Astrocyte (in vitro differentiated cells and primary cell): ENCODE measurements at regions not wholly inside any gene's neighbourhood (a gene's known extent, or its start where the extent isn't known, plus 50 kb on each side); places are given as distances from the start of the nearest gene placed in this dataset.

Source experiments
- DNase-seq: peaks from one replicate; pipeline ENCODE4 v3.0.0-alpha.2; 2010; ENCODE audit warnings: low read depth
- FAIRE-seq: peaks from 2 replicates; lab custom pipeline; 2011; peaks lifted over from hg19 to GRCh38; lab: Jason Lieb, UNC
- H2AFZ ChIP-seq: 2 replicates; pipeline ENCODE4 v1.6.0; 2012; ENCODE audit warnings: low read depth, low read length, inconsistent platforms
- H3K27ac ChIP-seq: 2 replicates; pipeline ENCODE4 v1.5.1; 2011; ENCODE audit warnings: low read depth, low read length, inconsistent platforms
- H3K27me3 ChIP-seq: 2 replicates; pipeline ENCODE4 v1.6.0; 2011; ENCODE audit warnings: low read length, inconsistent platforms; ENCODE audit not compliant: insufficient read depth
- H3K36me3 ChIP-seq: 2 replicates; pipeline ENCODE4 v1.5.1; 2011; ENCODE audit warnings: low read length, inconsistent platforms; ENCODE audit not compliant: insufficient read depth
- H3K4me1 ChIP-seq: 2 replicates; pipeline ENCODE4 v1.5.1; 2011; ENCODE audit warnings: low read length, inconsistent platforms; ENCODE audit not compliant: insufficient read depth
- H3K4me2 ChIP-seq: 2 replicates; pipeline ENCODE4 v1.6.0; 2012; ENCODE audit warnings: low read length, inconsistent platforms
- H3K4me3 ChIP-seq: 2 replicates; pipeline ENCODE4 v1.5.1; 2011; ENCODE audit warnings: low read depth, mild to moderate bottlenecking, low read length, inconsistent platforms; ENCODE audit not compliant: insufficient read depth
- H3K79me2 ChIP-seq: 2 replicates; pipeline ENCODE4 v1.6.0; 2012; ENCODE audit warnings: mild to moderate bottlenecking, low read length, inconsistent platforms; ENCODE audit not compliant: insufficient read depth
- H3K9ac ChIP-seq: 2 replicates; pipeline ENCODE4 v1.6.0; 2012; ENCODE audit warnings: mild to moderate bottlenecking, low read length, inconsistent platforms
- H3K9me3 ChIP-seq: 2 replicates; pipeline ENCODE4 v1.5.1; 2012; ENCODE audit warnings: low read depth, mild to moderate bottlenecking, low read length, inconsistent platforms; ENCODE audit not compliant: insufficient read depth
- H4K20me1 ChIP-seq: 2 replicates; pipeline ENCODE4 v1.6.0; 2012; ENCODE audit warnings: low read length, inconsistent platforms; ENCODE audit not compliant: insufficient read depth
- H3K27ac Mint-ChIP-seq: one replicate; pipeline ENCODE4 v1.8.0; 2021; ENCODE audit warnings: mild to moderate bottlenecking, mixed read lengths; ENCODE audit not compliant: unreplicated experiment
- H3K27me3 Mint-ChIP-seq: one replicate; pipeline ENCODE4 v1.8.0; 2021; ENCODE audit warnings: low read depth, mixed read lengths; ENCODE audit not compliant: unreplicated experiment
- H3K36me3 Mint-ChIP-seq: one replicate; pipeline ENCODE4 v1.8.0; 2021; ENCODE audit warnings: low read depth, mixed read lengths; ENCODE audit not compliant: unreplicated experiment
- H3K4me1 Mint-ChIP-seq: one replicate; pipeline ENCODE4 v1.8.0; 2021; ENCODE audit warnings: low read depth, mixed read lengths; ENCODE audit not compliant: unreplicated experiment
- H3K4me3 Mint-ChIP-seq: one replicate; pipeline ENCODE4 v1.8.0; 2021; ENCODE audit warnings: mild to moderate bottlenecking, moderate library complexity, mixed read lengths; ENCODE audit not compliant: unreplicated experiment
- H3K9me3 Mint-ChIP-seq: one replicate; pipeline ENCODE4 v1.8.0; 2021; ENCODE audit warnings: mild to moderate bottlenecking, mixed read lengths; ENCODE audit not compliant: unreplicated experiment
- EZH2 ChIP-seq: IDR thresholded peaks from 2 replicates; pipeline ENCODE4 v1.6.1; 2012; ENCODE audit warnings: mild to moderate bottlenecking, low read length, inconsistent platforms; ENCODE audit not compliant: insufficient read depth
- TF ChIP-seq, protein P1 (sequence below): IDR thresholded peaks from 2 replicates; pipeline ENCODE4 v1.5.1; 2011; ENCODE audit warnings: low read depth, mild to moderate bottlenecking, inconsistent platforms, low read length, moderate library complexity; ENCODE audit not compliant: insufficient read depth

DNA sequence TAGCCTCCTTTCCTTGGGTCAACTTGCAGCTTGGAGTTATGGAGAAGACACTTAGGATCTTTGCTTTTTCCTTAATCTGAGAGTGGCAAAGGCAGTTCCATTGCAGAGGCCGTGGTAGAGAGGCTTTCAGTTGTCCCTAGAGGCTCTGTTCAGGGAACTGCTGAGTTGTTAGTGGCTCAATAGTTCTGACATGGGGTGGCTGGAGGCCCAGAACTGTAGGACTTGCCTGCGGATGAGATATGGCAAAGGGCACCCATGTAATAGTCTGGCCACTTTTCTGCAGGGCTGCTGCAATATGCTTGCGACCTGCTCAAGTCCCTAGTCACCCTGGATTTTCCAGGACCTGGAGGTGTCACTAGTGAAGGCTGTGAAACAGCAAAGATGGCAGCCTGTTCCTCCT, 99.9 kb downstream of the CLDN1 start:
- TF ChIP-seq EZH2, result no peak
- TF ChIP-seq, protein P1, sequence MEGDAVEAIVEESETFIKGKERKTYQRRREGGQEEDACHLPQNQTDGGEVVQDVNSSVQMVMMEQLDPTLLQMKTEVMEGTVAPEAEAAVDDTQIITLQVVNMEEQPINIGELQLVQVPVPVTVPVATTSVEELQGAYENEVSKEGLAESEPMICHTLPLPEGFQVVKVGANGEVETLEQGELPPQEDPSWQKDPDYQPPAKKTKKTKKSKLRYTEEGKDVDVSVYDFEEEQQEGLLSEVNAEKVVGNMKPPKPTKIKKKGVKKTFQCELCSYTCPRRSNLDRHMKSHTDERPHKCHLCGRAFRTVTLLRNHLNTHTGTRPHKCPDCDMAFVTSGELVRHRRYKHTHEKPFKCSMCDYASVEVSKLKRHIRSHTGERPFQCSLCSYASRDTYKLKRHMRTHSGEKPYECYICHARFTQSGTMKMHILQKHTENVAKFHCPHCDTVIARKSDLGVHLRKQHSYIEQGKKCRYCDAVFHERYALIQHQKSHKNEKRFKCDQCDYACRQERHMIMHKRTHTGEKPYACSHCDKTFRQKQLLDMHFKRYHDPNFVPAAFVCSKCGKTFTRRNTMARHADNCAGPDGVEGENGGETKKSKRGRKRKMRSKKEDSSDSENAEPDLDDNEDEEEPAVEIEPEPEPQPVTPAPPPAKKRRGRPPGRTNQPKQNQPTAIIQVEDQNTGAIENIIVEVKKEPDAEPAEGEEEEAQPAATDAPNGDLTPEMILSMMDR, result no peak
- H3K4me3 ChIP-seq, result no peak overlapping the region
- H2AFZ ChIP-seq, result no peak overlapping the region
- no peak for DNase-seq
- no peaks in the 10 kb centered on the region for H3K4me1 ChIP-seq
- no peaks in the 10 kb centered on the region for H3K79me2 ChIP-seq
- peaks cover 5% of the 10 kb centered on the region for H3K9me3 Mint-ChIP-seq
- no peaks in the 10 kb centered on the region for H3K36me3 ChIP-seq
- H3K27ac Mint-ChIP-seq, result no peak overlapping the region
- H3K4me3 Mint-ChIP-seq, result no peak overlapping the region
- H4K20me1 ChIP-seq, result no peaks in the 10 kb centered on the region
- FAIRE-seq, result no peak
- no peaks in the 10 kb centered on the region for H3K27me3 ChIP-seq
- no peaks in the 10 kb centered on the region for H3K9me3 ChIP-seq
- H3K4me2 ChIP-seq, result no peak overlapping the region
- H3K36me3 Mint-ChIP-seq, result no peaks in the 10 kb centered on the region
- no peaks in the 10 kb centered on the region for H3K4me1 Mint-ChIP-seq
- H3K9ac ChIP-seq, result no peak overlapping the region
- H3K27me3 Mint-ChIP-seq, result no peaks in the 10 kb centered on the region
- H3K27ac ChIP-seq, result no peak overlapping the region

DNA sequence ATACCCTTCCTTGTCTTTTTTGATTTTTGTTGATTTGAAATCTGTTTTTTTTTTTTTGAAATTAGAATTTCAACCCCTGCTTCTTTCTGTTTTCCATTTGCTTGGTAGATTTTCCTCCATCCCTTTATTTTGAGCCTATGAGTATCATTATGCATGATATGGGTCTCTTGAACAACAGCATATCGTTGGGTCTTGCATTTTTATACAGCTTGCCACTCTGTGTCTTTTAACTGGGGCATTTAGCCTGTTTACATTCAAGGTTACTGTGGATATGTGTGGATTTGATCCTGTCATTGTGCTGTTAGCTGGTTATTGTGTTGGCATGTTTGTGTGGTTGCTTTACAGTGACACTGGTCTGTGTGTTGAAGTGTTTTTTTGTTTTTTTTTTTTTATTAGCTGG, 99.7 kb upstream of the P3H2 start:
- H3K27ac ChIP-seq, result no peak overlapping the region
- no peak overlapping the region for H3K4me3 ChIP-seq
- Mint-ChIP-seq H3K9me3 (peaks cover 5% of the 10 kb centered on the region), H3K27me3 (no peaks in the 10 kb centered on the region), H3K27ac (no peak overlapping the region), H3K36me3 (no peaks in the 10 kb centered on the region), H3K4me1 (no peaks in the 10 kb centered on the region), H3K4me3 (no peak overlapping the region)
- H3K4me2 ChIP-seq, result no peak overlapping the region
- no peak overlapping the region for H2AFZ ChIP-seq
- H3K9me3 ChIP-seq, result no peaks in the 10 kb centered on the region
- H3K79me2 ChIP-seq, result no peaks in the 10 kb centered on the region
- H3K36me3 ChIP-seq, result no peaks in the 10 kb centered on the region
- DNase-seq (no peak), FAIRE-seq (no peak)
- no peak overlapping the region for H3K9ac ChIP-seq
- no peaks in the 10 kb centered on the region for H4K20me1 ChIP-seq
- TF ChIP-seq, protein P1, result no peak
- no peak for TF ChIP-seq EZH2
- no peaks in the 10 kb centered on the region for H3K27me3 ChIP-seq
- H3K4me1 ChIP-seq, result no peaks in the 10 kb centered on the region

DNA sequence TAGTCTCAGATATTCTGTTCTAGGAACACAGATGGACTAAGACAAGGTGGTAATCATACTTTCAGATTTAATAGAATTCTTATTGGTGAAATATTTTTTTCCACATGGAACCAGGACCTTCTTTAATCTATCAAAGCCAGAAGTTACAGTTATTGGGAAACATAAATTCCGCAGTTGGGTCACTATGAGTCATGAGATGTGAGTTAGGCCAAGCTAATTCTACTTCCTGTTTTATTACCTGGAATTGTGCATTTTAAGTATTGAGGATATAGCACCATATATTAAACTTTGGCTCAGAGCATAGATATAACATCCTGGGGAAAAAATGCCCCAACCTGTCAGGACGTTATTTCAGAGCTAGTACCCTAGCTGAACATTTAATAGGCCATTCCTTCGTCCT, 96.4 kb upstream of the P3H2 start:
- Mint-ChIP-seq H3K4me1 (no peaks in the 10 kb centered on the region), H3K27me3 (no peaks in the 10 kb centered on the region), H3K4me3 (no peak overlapping the region), H3K9me3 (peaks cover 5% of the 10 kb centered on the region), H3K27ac (no peak overlapping the region), H3K36me3 (no peaks in the 10 kb centered on the region)
- no peaks in the 10 kb centered on the region for H3K4me1 ChIP-seq
- no peaks in the 10 kb centered on the region for H3K79me2 ChIP-seq
- no peak overlapping the region for H3K27ac ChIP-seq
- H4K20me1 ChIP-seq, result no peaks in the 10 kb centered on the region
- no peak overlapping the region for H3K4me2 ChIP-seq
- no peak overlapping the region for H3K9ac ChIP-seq
- H3K36me3 ChIP-seq, result no peaks in the 10 kb centered on the region
- no peak overlapping the region for H3K4me3 ChIP-seq
- peak; percentile 45 for DNase-seq
- H3K9me3 ChIP-seq, result no peaks in the 10 kb centered on the region
- TF ChIP-seq, protein P1, result no peak
- no peak for TF ChIP-seq EZH2
- FAIRE-seq, result no peak
- no peak overlapping the region for H2AFZ ChIP-seq
- no peaks in the 10 kb centered on the region for H3K27me3 ChIP-seq
